ENCODE measurements at regions not wholly inside any gene's neighbourhood (a gene's known extent, or its start where the extent isn't known, plus 50 kb on each side); places are given as distances from the start of the nearest gene placed in this dataset.

GRCh38 chrX:152028579-152028978 lies 54.1 kb upstream of the GABRE start:
- Histone ChIP-seq H3K4me2 (no peak overlapping the region), H3K27me3 (peaks cover 71% of the 10 kb centered on the region), H3K4me3 (no peak overlapping the region), H3K27ac (no peak overlapping the region), H4K20me1 (no peaks in the 10 kb centered on the region), H3K36me3 (no peaks in the 10 kb centered on the region), H3K9me3 (no peaks in the 10 kb centered on the region), H3K9ac (no peak overlapping the region), H3K4me1 (no peaks in the 10 kb centered on the region)
- TF ChIP-seq Cebpa-rat (IDR thresholded peaks at IDR 0.05) = no peak

- Histone ChIP-seq H3K9me3 (no peaks in the 10 kb centered on the region), H3K4me2 (no peak overlapping the region), H3K36me3 (no peaks in the 10 kb centered on the region), H3K9ac (no peak overlapping the region), H3K27ac (no peak overlapping the region), H3K27me3 (peaks cover 75% of the 10 kb centered on the region), H3K4me3 (no peak overlapping the region), H4K20me1 (no peaks in the 10 kb centered on the region), H3K4me1 (0 out of 2 replicates have a peak, but pooled peaks cover 10% of the 10 kb centered on the region)
- no peak for TF ChIP-seq Cebpa-rat (IDR thresholded peaks at IDR 0.05)
Observed at GRCh38 chrX:152025656-152026440, 51.4 kb upstream of the GABRE start.

GRCh38 chrX:152024710-152025109 lies 50.2 kb upstream of the GABRE start:
- TF ChIP-seq Cebpa-rat (IDR thresholded peaks at IDR 0.05) = no peak
- H3K4me1 ChIP-seq = 0 out of 2 replicates have a peak, but pooled peaks cover 10% of the 10 kb centered on the region
- no peaks in the 10 kb centered on the region for H3K9me3 ChIP-seq
- H3K27me3 ChIP-seq = peaks cover 78% of the 10 kb centered on the region
- H3K27ac ChIP-seq = no peak overlapping the region
- H3K4me3 ChIP-seq = no peak overlapping the region
- H3K36me3 ChIP-seq = no peaks in the 10 kb centered on the region
- no peak overlapping the region for H3K4me2 ChIP-seq
- no peaks in the 10 kb centered on the region for H4K20me1 ChIP-seq
- H3K9ac ChIP-seq = no peak overlapping the region

All from BLaER1 (cell line).